SK-N-SH treated with all-trans-retinoic acid at 6 μM for 48 hours (cell line): ENCODE measurements at regions not wholly inside any gene's neighbourhood (a gene's known extent, or its start where the extent isn't known, plus 50 kb on each side); places are given as distances from the start of the nearest gene placed in this dataset.

ENCODE experiments used
- ATAC-seq: fragments of 200-7000 bp; cut with Tn5 transposase; 3 replicates; pipeline ENCODE4 v1.9.1; 2020; ENCODE audit warnings: mild to moderate bottlenecking, moderate library complexity
- ARNTL ChIP-seq: fragments of 450-650 bp; formaldehyde crosslinking; IDR thresholded peaks from 2 replicates; pipeline ENCODE4 v1.5.0; 2020; ENCODE audit warnings: low read depth, mild to moderate bottlenecking, moderate library complexity, borderline replicate concordance
- BACH2 ChIP-seq: fragments of 250-450 bp; sonication (Bioruptor Pico); IDR thresholded peaks from 2 replicates; pipeline ENCODE4 v1.9.0; 2021; ENCODE audit warnings: mild to moderate bottlenecking, borderline replicate concordance
- CREB5 ChIP-seq: fragments of 250-450 bp; sonication (Bioruptor Pico); IDR thresholded peaks from 2 replicates; pipeline ENCODE4 v1.5.1; 2020; ENCODE audit warnings: low read depth, mild to moderate bottlenecking, moderate library complexity
- CSDC2 ChIP-seq: fragments of 250-450 bp; sonication (Bioruptor Pico); IDR thresholded peaks from 2 replicates; pipeline ENCODE4 v1.5.0; 2020; ENCODE audit warnings: mild to moderate bottlenecking, moderate library complexity
- CSRNP3 ChIP-seq: fragments of 250-450 bp; sonication (Bioruptor Pico); IDR thresholded peaks from 2 replicates; pipeline ENCODE4 v1.5.1; 2021; ENCODE audit warnings: mild to moderate bottlenecking, moderate library complexity
- ESRRG ChIP-seq: fragments of 250-450 bp; sonication (Bioruptor Pico); IDR thresholded peaks from 2 replicates; pipeline ENCODE4 v1.6.1; 2021; ENCODE audit warnings: mild to moderate bottlenecking
- GLIS3 ChIP-seq: fragments of 250-450 bp; sonication (Bioruptor Pico); IDR thresholded peaks from 2 replicates; pipeline ENCODE4 v1.5.0; 2020; ENCODE audit warnings: mild to moderate bottlenecking, moderate library complexity
- ISL1 ChIP-seq: fragments of 250-450 bp; sonication (Bioruptor Pico); IDR thresholded peaks from 2 replicates; pipeline ENCODE4 v2.1.2; 2022; ENCODE audit warnings: mild to moderate bottlenecking, moderate library complexity
- OSR1 ChIP-seq: fragments of 250-450 bp; sonication (Bioruptor Pico); IDR thresholded peaks from 2 replicates; pipeline ENCODE4 v1.8.0; 2022; ENCODE audit warnings: moderate library complexity, mild to moderate bottlenecking, inconsistent platforms
- PATZ1 ChIP-seq: fragments of 250-450 bp; sonication (Bioruptor Pico); IDR thresholded peaks from 2 replicates; pipeline ENCODE4 v1.8.0; 2020; ENCODE audit warnings: mild to moderate bottlenecking, moderate library complexity, borderline replicate concordance
- POU6F1 ChIP-seq: fragments of 250-450 bp; sonication (Bioruptor Pico); IDR thresholded peaks from 2 replicates; pipeline ENCODE4 v1.8.0; 2021; ENCODE audit warnings: low read depth, mild to moderate bottlenecking, moderate library complexity, borderline replicate concordance
- PPARA ChIP-seq: fragments of 250-450 bp; sonication (Bioruptor Pico); IDR thresholded peaks from 2 replicates; pipeline ENCODE4 v1.5.0; 2020; ENCODE audit warnings: mild to moderate bottlenecking, borderline replicate concordance
- RARB ChIP-seq: fragments of 250-450 bp; sonication (Bioruptor Pico); IDR thresholded peaks from 2 replicates; pipeline ENCODE4 v1.8.0; 2021; ENCODE audit warnings: mild to moderate bottlenecking, moderate library complexity
- SNAI2 ChIP-seq: fragments of 250-450 bp; sonication (Bioruptor Pico); IDR thresholded peaks from 2 replicates; pipeline ENCODE4 v1.5.0; 2020; ENCODE audit warnings: mild to moderate bottlenecking, moderate library complexity
- TOX ChIP-seq: fragments of 250-450 bp; sonication (Bioruptor Pico); IDR thresholded peaks from 2 replicates; pipeline ENCODE4 v1.8.0; 2021; ENCODE audit warnings: mild to moderate bottlenecking, moderate library complexity, borderline replicate concordance
- TSHZ2 ChIP-seq: fragments of 250-450 bp; sonication (Bioruptor Pico); IDR thresholded peaks from 2 replicates; pipeline ENCODE4 v1.5.0; 2020; ENCODE audit warnings: mild to moderate bottlenecking, moderate library complexity
- ZC3H10 ChIP-seq: fragments of 250-450 bp; sonication (Bioruptor Pico); IDR thresholded peaks from 2 replicates; pipeline ENCODE4 v1.5.1; 2021; ENCODE audit warnings: mild to moderate bottlenecking, moderate library complexity
- ZFP3 ChIP-seq: fragments of 250-450 bp; sonication (Bioruptor Pico); IDR thresholded peaks from 2 replicates; pipeline ENCODE4 v1.5.0; 2020; ENCODE audit warnings: mild to moderate bottlenecking, moderate library complexity
- ZFP30 ChIP-seq: fragments of 450-650 bp; formaldehyde crosslinking; IDR thresholded peaks from 2 replicates; pipeline ENCODE4 v1.5.0; 2022; ENCODE audit warnings: mild to moderate bottlenecking, moderate library complexity
- ZNF565 ChIP-seq: fragments of 450-650 bp; formaldehyde crosslinking; conservative IDR thresholded peaks from 2 replicates; pipeline ENCODE4 v1.5.0; 2020; ENCODE audit warnings: low read depth, mild to moderate bottlenecking, moderate library complexity
- ZNF70 ChIP-seq: fragments of 450-650 bp; formaldehyde crosslinking; IDR thresholded peaks from 2 replicates; pipeline ENCODE4 v1.5.0; 2020; ENCODE audit warnings: mild to moderate bottlenecking, moderate library complexity
- ZNF8 ChIP-seq: fragments of 450-650 bp; formaldehyde crosslinking; IDR thresholded peaks from 2 replicates; pipeline ENCODE4 v1.5.0; 2020; ENCODE audit warnings: mild to moderate bottlenecking, moderate library complexity

GRCh38 chr2:53103679-53104078 is 663.9 kb upstream of the CHAC2 start:
- TF ChIP-seq BACH2 (CRISPR knock-in tag) (no peak), ZFP3 (no peak), SNAI2 (CRISPR knock-in tag) (no peak), CSRNP3 (CRISPR knock-in tag) (no peak), TOX (no peak), CSDC2 (CRISPR knock-in tag) (no peak), ZNF8 (CRISPR knock-in tag) (no peak), ZNF70 (no peak), RARB (CRISPR knock-in tag) (no peak), ZNF565 (CRISPR knock-in tag) (no peak), ISL1 (CRISPR knock-in tag) (no peak), OSR1 (CRISPR knock-in tag) (no peak), ARNTL (CRISPR knock-in tag) (no peak), GLIS3 (CRISPR knock-in tag) (no peak), PATZ1 (CRISPR knock-in tag) (no peak), ZFP30 (CRISPR knock-in tag) (no peak), ESRRG (no peak), ZC3H10 (no peak)
- no peak for ATAC-seq

GRCh38 chr2:53098696-53099078 is 668.9 kb upstream of the CHAC2 start:
- no peak for TF ChIP-seq SNAI2 (CRISPR knock-in tag)
- no peak for TF ChIP-seq PPARA
- no peak for TF ChIP-seq OSR1 (CRISPR knock-in tag)
- no peak for ATAC-seq

- no peak for ATAC-seq
- TF ChIP-seq PATZ1 (CRISPR knock-in tag) (no peak), ZFP30 (CRISPR knock-in tag) (no peak), ZNF70 (no peak), ZNF8 (CRISPR knock-in tag) (no peak), ARNTL (CRISPR knock-in tag) (no peak), CSRNP3 (CRISPR knock-in tag) (no peak), RARB (CRISPR knock-in tag) (no peak), TOX (no peak), CSDC2 (CRISPR knock-in tag) (no peak), BACH2 (CRISPR knock-in tag) (no peak), ISL1 (CRISPR knock-in tag) (no peak), POU6F1 (CRISPR knock-in tag) (no peak), TSHZ2 (CRISPR knock-in tag) (no peak), ZFP3 (no peak), ZC3H10 (no peak), CREB5 (CRISPR knock-in tag) (no peak)
These were observed 671.3 kb upstream of the CHAC2 start for GRCh38 chr2:53096351-53096750.
